IMR-90 (cell line): ENCODE measurements at regions not wholly inside any gene's neighbourhood (a gene's known extent, or its start where the extent isn't known, plus 50 kb on each side); places are given as distances from the start of the nearest gene placed in this dataset.

Source experiments
- ATAC-seq: fragments of 200-7000 bp; cut with Tn5 transposase; 2 replicates; pipeline ENCODE4 v1.9.1; 2020; ENCODE audit warnings: low read depth, mild to moderate bottlenecking, moderate library complexity
- BruUV-seq: library from RNA; stranded (reverse); fragments of 400-500 nt; replicated peaks from 2 replicates; lab custom pipeline; 2021; lab: Mats Ljungman, UMichigan
- CTCF ChIA-PET: fragments of 300-600 bp; formaldehyde crosslinking; extraction: SDS; loops from one replicate; lab custom pipeline; 2021; ENCODE audit warnings: antibody characterized with exemption; lab: Yijun Ruan, JAX
- POLR2A ChIA-PET: fragments of 300-600 bp; sonication (Branson Sonifier 250); formaldehyde crosslinking; loops from one replicate; lab custom pipeline; 2022; ENCODE audit warnings: antibody characterized with exemption; ENCODE audit not compliant: unreplicated experiment; lab: Charles Lee
- DNase-seq: peaks from one replicate; pipeline ENCODE4 v3.0.0; 2013
- H2AFZ ChIP-seq: replicated peaks from 2 replicates; pipeline ENCODE3; 2013; ENCODE audit warnings: low read length, mild to moderate bottlenecking; ENCODE audit not compliant: poor library complexity
- H2AK5ac ChIP-seq: 2 replicates; pipeline ENCODE4 v1.6.1; 2013; ENCODE audit warnings: low read depth, low read length, inconsistent platforms
- H2AK9ac ChIP-seq: replicated peaks from 2 replicates; pipeline ENCODE3; 2013; ENCODE audit warnings: mild to moderate bottlenecking, low read depth, low read length, moderate library complexity; ENCODE audit not compliant: poor library complexity
- H2BK120ac ChIP-seq: 2 replicates; pipeline ENCODE4 v1.6.1; 2013; ENCODE audit warnings: low read depth, low read length, inconsistent platforms
- H2BK15ac ChIP-seq: 3 replicates; pipeline ENCODE4 v1.6.1; 2013; ENCODE audit warnings: low read depth, low read length, inconsistent platforms
- H2BK20ac ChIP-seq: 2 replicates; pipeline ENCODE4 v1.6.1; 2013; ENCODE audit warnings: low read depth, mild to moderate bottlenecking, inconsistent platforms, low read length, moderate library complexity
- H2BK5ac ChIP-seq: 2 replicates; pipeline ENCODE4 v1.6.1; 2013; ENCODE audit warnings: mild to moderate bottlenecking, low read depth, low read length, inconsistent platforms; ENCODE audit not compliant: poor library complexity, severe bottlenecking
- H3K14ac ChIP-seq: replicated peaks from 2 replicates; pipeline ENCODE4 v1.6.1; 2013; ENCODE audit warnings: low read depth, low read length, inconsistent platforms
- H3K18ac ChIP-seq: 2 replicates; pipeline ENCODE4 v1.6.1; 2013; ENCODE audit warnings: low read depth, low read length, control low read depth
- H3K23ac ChIP-seq: 2 replicates; pipeline ENCODE4 v1.6.1; 2013; ENCODE audit warnings: low read depth, low read length, inconsistent platforms
- H3K27ac ChIP-seq: 2 replicates; pipeline ENCODE4 v1.5.1; 2013; ENCODE audit warnings: mild to moderate bottlenecking, control low read depth, low read length; ENCODE audit not compliant: insufficient read depth
- H3K27me3 ChIP-seq: 2 replicates; pipeline ENCODE4 v1.6.1; 2013; ENCODE audit warnings: low read length; ENCODE audit not compliant: control insufficient read depth, insufficient read depth
- H3K36me3 ChIP-seq: 2 replicates; pipeline ENCODE4 v1.6.1; 2013; ENCODE audit warnings: low read length, mixed read lengths; ENCODE audit not compliant: control insufficient read depth, insufficient read depth
- H3K4ac ChIP-seq: 2 replicates; pipeline ENCODE4 v1.6.1; 2013; ENCODE audit warnings: low read depth, low read length, inconsistent platforms
- H3K4me1 ChIP-seq: 2 replicates; pipeline ENCODE4 v1.6.1; 2013; ENCODE audit warnings: low read length, mixed read lengths; ENCODE audit not compliant: control insufficient read depth, insufficient read depth
- H3K4me2 ChIP-seq: 2 replicates; pipeline ENCODE4 v1.6.1; 2013; ENCODE audit warnings: low read depth, mild to moderate bottlenecking, control low read depth, low read length, moderate library complexity
- H3K4me3 ChIP-seq: 2 replicates; pipeline ENCODE4 v1.5.1; 2013; ENCODE audit warnings: low read depth, mild to moderate bottlenecking, control low read depth, low read length, moderate library complexity; ENCODE audit not compliant: insufficient read depth
- H3K56ac ChIP-seq: 2 replicates; pipeline ENCODE4 v1.6.1; 2013; ENCODE audit warnings: low read length, inconsistent platforms; ENCODE audit not compliant: insufficient read depth; ENCODE audit errors: extremely low read depth
- H3K79me1 ChIP-seq, 2 experiments: 2 replicates each; pipeline ENCODE4 v1.6.1; 2013; ENCODE audit warnings: low read length in 2 of 2, inconsistent platforms in 1 of 2, low read depth in 1 of 2
- H3K9ac ChIP-seq: 2 replicates; pipeline ENCODE4 v1.6.1; 2013; ENCODE audit warnings: low read depth, low read length, control low read depth
- H3K9me1 ChIP-seq: 2 replicates; pipeline ENCODE4 v1.6.1; 2013; ENCODE audit warnings: low read length, inconsistent platforms; ENCODE audit not compliant: insufficient read depth
- H3K9me3 ChIP-seq: 2 replicates; pipeline ENCODE4 v1.6.1; 2013; ENCODE audit warnings: low read length; ENCODE audit not compliant: control insufficient read depth, insufficient read depth
- H4K20me1 ChIP-seq: 2 replicates; pipeline ENCODE4 v1.6.1; 2013; ENCODE audit warnings: low read length, inconsistent platforms; ENCODE audit not compliant: insufficient read depth
- H4K5ac ChIP-seq: 2 replicates; pipeline ENCODE4 v1.6.1; 2013; ENCODE audit warnings: mild to moderate bottlenecking, low read depth, low read length, control low read depth
- H4K8ac ChIP-seq, 2 experiments: 2 replicates each; pipeline ENCODE4 v1.6.1; 2013; ENCODE audit warnings: low read depth in 2 of 2, low read length in 2 of 2, control low read depth in 1 of 2, inconsistent platforms in 1 of 2
- H4K91ac ChIP-seq: 2 replicates; pipeline ENCODE4 v1.6.1; 2013; ENCODE audit warnings: low read depth, low read length, inconsistent platforms; ENCODE audit not compliant: insufficient read depth
- BHLHE40 ChIP-seq: fragments of 150-350 bp; IDR thresholded peaks from 2 replicates; pipeline ENCODE4 v1.6.1; 2016; ENCODE audit warnings: mild to moderate bottlenecking, low read depth, low read length
- CEBPB ChIP-seq: IDR thresholded peaks from 2 replicates; pipeline ENCODE4 v1.6.1; 2012; ENCODE audit warnings: low read depth, low read length, improper control_type of control experiment
- CHD1 ChIP-seq: IDR thresholded peaks from 2 replicates; pipeline ENCODE4 v1.6.1; 2012; ENCODE audit warnings: low read depth, low read length, improper control_type of control experiment
- ELK1 ChIP-seq: fragments of 150-350 bp; IDR thresholded peaks from 2 replicates; pipeline ENCODE4 v1.6.1; 2016; ENCODE audit warnings: low read depth, mild to moderate bottlenecking, low read length, moderate library complexity, borderline replicate concordance
- FOS ChIP-seq: fragments of 150-350 bp; IDR thresholded peaks from 2 replicates; pipeline ENCODE4 v1.6.1; 2016; ENCODE audit warnings: low read depth, low read length
- MXI1 ChIP-seq: IDR thresholded peaks from 2 replicates; pipeline ENCODE4 v1.6.1; 2012; ENCODE audit warnings: low read depth, mild to moderate bottlenecking, low read length, moderate library complexity, borderline replicate concordance
- POLR2A ChIP-seq: IDR thresholded peaks from 2 replicates; pipeline ENCODE4 v1.6.1; 2012; ENCODE audit warnings: mild to moderate bottlenecking, low read depth, low read length
- RCOR1 ChIP-seq: IDR thresholded peaks from 2 replicates; pipeline ENCODE4 v1.6.1; 2012; ENCODE audit warnings: mild to moderate bottlenecking, low read length, improper control_type of control experiment; ENCODE audit not compliant: insufficient replicate concordance
- SMC3 ChIP-seq: fragments of 150-350 bp; IDR thresholded peaks from 2 replicates; pipeline ENCODE4 v1.6.1; 2016; ENCODE audit warnings: low read depth, mild to moderate bottlenecking, antibody characterized with exemption, low read length, moderate library complexity
- WGBS, 2 experiments: methylation state at CpG; one replicate each; pipeline versions ENCODE4 v1.1.5 to v1.1.7; 2013; ENCODE audit warnings: missing lambda C conversion rate in 2 of 2; ENCODE audit not compliant: insufficient read length in 1 of 2; ENCODE audit errors: extremely low coverage in 2 of 2; 5-methylcytosine and 5-hydroxymethylcytosine counted together
- dilution Hi-C: fragments of 300-500 bp; cut with HindIII; formaldehyde crosslinking; loops from one replicate; pipeline ENCODE4 v1.14.3; 2018; ENCODE audit warnings: low sequenced_read_pairs; ENCODE audit not compliant: unreplicated experiment
- in situ Hi-C: fragments of 300-500 bp; cut with MboI; formaldehyde crosslinking; loops from 3 replicates; pipeline ENCODE4 v1.14.3; 2019; ENCODE audit warnings: low sequenced_read_pairs, inconsistent platforms, mixed read lengths
- intact Hi-C: fragments of 100-400 bp; cut with micrococcal nuclease; formaldehyde crosslinking; loops from 2 replicates; pipeline ENCODE4 v1.10.0; 2022
- TF ChIP-seq, protein P1 (sequence below): fragments of 150-350 bp; IDR thresholded peaks from 2 replicates; pipeline ENCODE4 v1.6.1; 2017; ENCODE audit warnings: mild to moderate bottlenecking, antibody characterized with exemption, low read length, low read depth
- TF ChIP-seq, protein P2 (sequence below): conservative IDR thresholded peaks from 2 replicates; pipeline ENCODE4 v1.5.1; 2012; ENCODE audit warnings: mild to moderate bottlenecking, low read depth, low read length, improper control_type of control experiment

DNA sequence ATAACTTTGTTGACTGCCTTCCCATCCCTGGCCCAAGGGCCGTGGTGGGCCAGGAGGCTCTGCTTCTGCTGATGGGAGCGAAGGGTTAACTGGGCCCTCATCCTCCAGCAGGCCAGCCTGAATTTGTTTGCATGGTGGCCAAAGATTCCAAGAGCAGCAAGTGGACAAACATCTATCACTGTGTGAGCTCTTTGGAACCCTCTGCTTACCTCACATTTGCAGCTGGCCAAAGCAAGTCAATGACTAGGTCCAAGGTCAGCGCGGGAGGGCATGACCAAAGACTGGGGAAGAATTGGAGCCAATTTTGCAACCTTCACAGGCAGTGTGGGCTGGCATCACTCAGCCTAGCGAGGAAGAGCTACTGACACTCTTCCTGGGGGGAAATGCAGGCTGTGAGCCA, 67.8 kb upstream of the ATP6AP2 start:
- Histone ChIP-seq H2BK15ac (no peak overlapping the region), H2BK120ac (no peak overlapping the region), H2AK5ac (no peak overlapping the region), H3K27me3 (peaks cover 18% of the 10 kb centered on the region), H3K4me3 (no peak overlapping the region), H3K4me2 (no peak overlapping the region), H2AFZ (no peak overlapping the region), H3K4ac (no peak overlapping the region), H3K9ac (no peak overlapping the region), H4K8ac (no peak overlapping the region), H3K56ac (no peak overlapping the region), H2BK20ac (no peak overlapping the region), H3K18ac (no peak overlapping the region), H3K14ac (no peak overlapping the region), H4K20me1 (no peaks in the 10 kb centered on the region), H3K79me1 (no peaks in the 10 kb centered on the region), H2BK5ac (no peak overlapping the region), H4K5ac (no peak overlapping the region), H4K91ac (no peak overlapping the region), H3K9me1 (no peaks in the 10 kb centered on the region), H3K4me1 (no peaks in the 10 kb centered on the region), H3K23ac (no peak overlapping the region), H3K36me3 (no peaks in the 10 kb centered on the region), H2AK9ac (no peak overlapping the region), H3K27ac (no peak overlapping the region), H3K9me3 (peaks cover 1% of the 10 kb centered on the region; the same call in 1 of the 2 replicates)
- no peak for ATAC-seq
- WGBS, 2 experiments, result 61% methylated on average over 5 of the region's 5 CpGs; no CpG with 5 or more reads in 1 of the 2 experiments
- dilution Hi-C loops, result no loop called here
- intact Hi-C loops, result no loop called here
- TF ChIP-seq CHD1 (no peak), POLR2A (no peak), CEBPB (no peak), RCOR1 (no peak), ELK1 (no peak), FOS (no peak), BHLHE40 (no peak), MXI1 (no peak), SMC3 (no peak)
- TF ChIP-seq, protein P1, sequence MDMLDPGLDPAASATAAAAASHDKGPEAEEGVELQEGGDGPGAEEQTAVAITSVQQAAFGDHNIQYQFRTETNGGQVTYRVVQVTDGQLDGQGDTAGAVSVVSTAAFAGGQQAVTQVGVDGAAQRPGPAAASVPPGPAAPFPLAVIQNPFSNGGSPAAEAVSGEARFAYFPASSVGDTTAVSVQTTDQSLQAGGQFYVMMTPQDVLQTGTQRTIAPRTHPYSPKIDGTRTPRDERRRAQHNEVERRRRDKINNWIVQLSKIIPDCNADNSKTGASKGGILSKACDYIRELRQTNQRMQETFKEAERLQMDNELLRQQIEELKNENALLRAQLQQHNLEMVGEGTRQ, result no peak
- TF ChIP-seq, protein P2, sequence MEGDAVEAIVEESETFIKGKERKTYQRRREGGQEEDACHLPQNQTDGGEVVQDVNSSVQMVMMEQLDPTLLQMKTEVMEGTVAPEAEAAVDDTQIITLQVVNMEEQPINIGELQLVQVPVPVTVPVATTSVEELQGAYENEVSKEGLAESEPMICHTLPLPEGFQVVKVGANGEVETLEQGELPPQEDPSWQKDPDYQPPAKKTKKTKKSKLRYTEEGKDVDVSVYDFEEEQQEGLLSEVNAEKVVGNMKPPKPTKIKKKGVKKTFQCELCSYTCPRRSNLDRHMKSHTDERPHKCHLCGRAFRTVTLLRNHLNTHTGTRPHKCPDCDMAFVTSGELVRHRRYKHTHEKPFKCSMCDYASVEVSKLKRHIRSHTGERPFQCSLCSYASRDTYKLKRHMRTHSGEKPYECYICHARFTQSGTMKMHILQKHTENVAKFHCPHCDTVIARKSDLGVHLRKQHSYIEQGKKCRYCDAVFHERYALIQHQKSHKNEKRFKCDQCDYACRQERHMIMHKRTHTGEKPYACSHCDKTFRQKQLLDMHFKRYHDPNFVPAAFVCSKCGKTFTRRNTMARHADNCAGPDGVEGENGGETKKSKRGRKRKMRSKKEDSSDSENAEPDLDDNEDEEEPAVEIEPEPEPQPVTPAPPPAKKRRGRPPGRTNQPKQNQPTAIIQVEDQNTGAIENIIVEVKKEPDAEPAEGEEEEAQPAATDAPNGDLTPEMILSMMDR, result no peak
- DNase-seq, result no peak
- no TSS peak for BruUV-seq
- POLR2A ChIA-PET, result no interaction called here
- in situ Hi-C loops, result no loop called here
- CTCF ChIA-PET, result no interaction called here
